NT2/D1 (cell line): ENCODE measurements at regions not wholly inside any gene's neighbourhood (a gene's known extent, or its start where the extent isn't known, plus 50 kb on each side); places are given as distances from the start of the nearest gene placed in this dataset.

Experiments used
- DNase-seq: peaks from one replicate; pipeline ENCODE4 v3.0.0-alpha.2; 2011; ENCODE audit warnings: low read depth, low spot score
- H3K27me3 ChIP-seq: 2 replicates; pipeline ENCODE4 v1.6.0; 2011; ENCODE audit warnings: mild to moderate bottlenecking; ENCODE audit not compliant: insufficient read length, insufficient read depth
- H3K36me3 ChIP-seq: 2 replicates; pipeline ENCODE4 v1.6.1; 2011; ENCODE audit warnings: mild to moderate bottlenecking, low read length, mixed read lengths; ENCODE audit not compliant: insufficient read depth, insufficient read length
- H3K4me1 ChIP-seq: 2 replicates; pipeline ENCODE4 v1.5.1; 2011; ENCODE audit not compliant: insufficient read depth, insufficient read length
- H3K4me3 ChIP-seq: 2 replicates; pipeline ENCODE4 v1.5.1; 2011; ENCODE audit warnings: low read depth; ENCODE audit not compliant: insufficient read length
- H3K9ac ChIP-seq: 2 replicates; pipeline ENCODE4 v1.6.0; 2011; ENCODE audit warnings: low read depth; ENCODE audit not compliant: insufficient read length
- H3K9me3 ChIP-seq: 2 replicates; pipeline ENCODE4 v1.5.1; 2011; ENCODE audit warnings: mild to moderate bottlenecking, low read length; ENCODE audit not compliant: insufficient read depth
- SUZ12 ChIP-seq: IDR thresholded peaks from 2 replicates; pipeline ENCODE4 v1.6.1; 2011; ENCODE audit not compliant: insufficient read length, insufficient read depth; ENCODE audit errors: extremely low read depth
- YY1 ChIP-seq: IDR thresholded peaks from 2 replicates; pipeline ENCODE4 v1.6.1; 2011; ENCODE audit not compliant: insufficient read length, insufficient read depth
- ZNF274 ChIP-seq: IDR thresholded peaks from 2 replicates; pipeline ENCODE4 v1.6.1; 2011; ENCODE audit warnings: mild to moderate bottlenecking, low read depth, low read length

DNA sequence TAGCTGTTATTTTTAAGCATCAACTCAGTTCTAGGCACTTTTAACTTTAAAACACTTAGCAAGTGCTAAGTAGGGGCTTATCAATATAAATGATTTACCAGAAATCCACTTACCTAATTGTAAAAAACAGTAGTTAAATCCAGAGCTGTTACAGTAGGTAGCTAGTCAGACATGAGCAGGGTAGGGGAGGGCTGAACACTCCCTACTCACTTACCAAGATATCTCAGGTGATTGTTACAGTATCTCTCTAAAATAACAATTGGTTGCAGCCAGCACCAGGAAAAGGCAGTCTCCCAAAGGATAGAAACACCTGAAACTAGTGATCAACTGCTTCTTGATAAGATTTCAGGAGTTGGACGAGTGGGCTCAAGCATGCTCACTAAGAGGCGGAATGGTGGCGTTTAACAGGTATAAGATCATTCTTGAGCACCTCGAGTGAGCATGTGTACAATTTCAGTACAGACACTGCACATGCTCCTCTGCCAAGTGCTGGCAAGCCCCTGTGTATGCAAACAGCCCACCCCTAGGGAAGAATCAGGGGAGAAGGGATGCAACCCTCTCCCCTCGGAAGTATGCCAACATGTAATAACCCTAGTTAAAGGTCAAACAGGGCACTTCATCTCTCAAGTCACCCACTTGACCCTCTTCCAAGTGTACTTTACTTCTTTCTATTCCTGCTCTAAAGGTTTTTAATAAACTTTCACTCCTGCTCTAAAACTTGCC lies 1113.6 kb upstream of the SEL1L start:
- Histone ChIP-seq H3K9ac (no peak overlapping the region), H3K27me3 (no peaks in the 10 kb centered on the region), H3K4me1 (no peaks in the 10 kb centered on the region), H3K9me3 (no peaks in the 10 kb centered on the region), H3K4me3 (no peak overlapping the region), H3K36me3 (no peaks in the 10 kb centered on the region)
- DNase-seq: no peak
- TF ChIP-seq YY1 (no peak), ZNF274 (no peak), SUZ12 (no peak)

DNA sequence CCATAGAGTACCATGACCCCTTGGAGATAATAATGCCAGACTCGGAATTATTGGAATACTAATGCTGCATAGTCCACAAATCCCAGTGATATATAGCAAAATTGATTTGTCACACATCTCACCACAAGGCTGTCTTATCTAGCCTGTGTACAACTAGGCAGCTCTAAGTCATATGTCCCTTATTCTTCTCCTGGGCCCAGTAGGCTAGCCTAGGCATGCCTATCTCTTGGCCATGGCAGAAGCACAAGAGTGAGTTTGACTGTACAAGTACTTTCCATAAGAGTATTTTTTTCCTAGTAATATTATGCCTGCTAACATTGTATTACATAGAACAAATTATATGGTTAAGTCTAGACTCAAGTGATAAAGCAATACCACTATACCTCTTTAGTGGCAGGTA lies 1122.1 kb upstream of the SEL1L start:
- Histone ChIP-seq H3K4me1 (no peaks in the 10 kb centered on the region), H3K9me3 (no peaks in the 10 kb centered on the region), H3K36me3 (no peaks in the 10 kb centered on the region), H3K9ac (no peak overlapping the region), H3K27me3 (no peaks in the 10 kb centered on the region), H3K4me3 (no peak overlapping the region)
- DNase-seq: no peak
- TF ChIP-seq SUZ12 (no peak), ZNF274 (no peak), YY1 (no peak)

DNA sequence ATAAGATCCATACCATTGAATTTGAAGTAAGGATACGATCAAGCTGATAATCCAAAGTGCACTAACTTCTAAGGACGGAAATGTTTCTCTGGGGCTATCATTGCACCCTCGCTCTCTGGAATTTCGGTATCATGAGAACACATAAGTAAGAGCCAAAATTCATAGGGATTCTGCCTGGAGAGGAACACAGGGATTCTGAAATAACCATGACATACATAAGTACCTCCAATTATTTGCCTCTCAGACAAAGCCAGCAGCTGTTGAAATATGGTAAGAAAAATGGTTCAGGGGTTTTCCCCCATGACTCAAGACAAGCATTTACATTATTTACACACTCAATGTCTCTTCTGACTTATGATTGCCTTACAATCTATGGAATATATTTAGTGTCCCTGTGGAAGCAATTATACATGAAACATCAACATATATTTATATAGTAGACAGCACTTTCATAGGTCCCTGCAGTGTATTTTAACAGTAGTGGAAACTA lies 1123.6 kb upstream of the SEL1L start:
- no peak for TF ChIP-seq ZNF274
- TF ChIP-seq SUZ12: no peak
- TF ChIP-seq YY1: no peak
- no peak for DNase-seq
- Histone ChIP-seq H3K9me3 (no peaks in the 10 kb centered on the region), H3K4me1 (no peaks in the 10 kb centered on the region), H3K36me3 (no peaks in the 10 kb centered on the region), H3K9ac (no peak overlapping the region), H3K4me3 (no peak overlapping the region), H3K27me3 (no peaks in the 10 kb centered on the region)

DNA sequence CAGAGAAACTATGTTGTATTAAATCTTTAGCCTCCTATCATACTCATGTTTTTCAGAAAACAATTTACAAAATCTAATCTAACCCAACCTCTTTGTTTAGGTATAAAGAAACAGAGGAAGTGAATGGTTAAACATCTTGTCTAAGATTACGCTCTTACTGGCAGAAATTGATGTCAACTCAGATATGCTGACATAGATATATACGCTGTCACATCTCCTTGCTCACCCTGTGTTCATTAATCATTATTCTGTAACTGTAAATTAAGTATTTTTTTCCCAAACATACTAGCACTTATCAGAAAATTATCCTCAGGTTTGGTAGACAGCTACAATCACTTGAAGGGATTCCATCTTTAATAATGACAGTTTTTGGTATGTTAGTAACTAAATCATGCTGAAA lies 1127.6 kb upstream of the SEL1L start:
- no peaks in the 10 kb centered on the region for H3K27me3 ChIP-seq
- H3K4me3 ChIP-seq: no peak overlapping the region
- no peaks in the 10 kb centered on the region for H3K36me3 ChIP-seq
- no peaks in the 10 kb centered on the region for H3K9me3 ChIP-seq
- TF ChIP-seq YY1: no peak
- no peak for TF ChIP-seq ZNF274
- TF ChIP-seq SUZ12: no peak
- H3K9ac ChIP-seq: no peak overlapping the region
- no peaks in the 10 kb centered on the region for H3K4me1 ChIP-seq
- no peak for DNase-seq

DNA sequence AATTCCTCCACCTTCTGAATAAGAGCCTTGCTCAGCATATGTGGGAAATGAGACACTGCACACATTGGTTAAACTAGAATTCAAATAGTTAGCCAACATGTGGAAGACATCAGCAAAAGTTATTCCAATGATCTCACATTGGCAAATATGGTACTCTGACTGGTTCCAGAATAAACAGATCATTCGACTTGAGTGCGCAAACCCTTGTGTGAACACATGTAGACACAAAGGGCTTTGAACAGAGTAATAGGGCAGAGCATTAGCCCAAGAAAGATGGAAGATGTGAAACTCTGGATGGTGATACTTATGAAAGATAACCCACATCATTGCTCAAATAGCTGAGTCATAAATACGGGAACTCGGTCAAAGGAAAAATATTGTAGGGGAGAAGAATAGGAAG lies 1133.4 kb upstream of the SEL1L start:
- H3K27me3 ChIP-seq: no peaks in the 10 kb centered on the region
- no peak for TF ChIP-seq SUZ12
- TF ChIP-seq YY1: no peak
- no peak for TF ChIP-seq ZNF274
- H3K4me1 ChIP-seq: no peaks in the 10 kb centered on the region
- DNase-seq: no peak
- no peak overlapping the region for H3K9ac ChIP-seq
- no peaks in the 10 kb centered on the region for H3K9me3 ChIP-seq
- H3K4me3 ChIP-seq: no peak overlapping the region
- H3K36me3 ChIP-seq: no peaks in the 10 kb centered on the region

DNA sequence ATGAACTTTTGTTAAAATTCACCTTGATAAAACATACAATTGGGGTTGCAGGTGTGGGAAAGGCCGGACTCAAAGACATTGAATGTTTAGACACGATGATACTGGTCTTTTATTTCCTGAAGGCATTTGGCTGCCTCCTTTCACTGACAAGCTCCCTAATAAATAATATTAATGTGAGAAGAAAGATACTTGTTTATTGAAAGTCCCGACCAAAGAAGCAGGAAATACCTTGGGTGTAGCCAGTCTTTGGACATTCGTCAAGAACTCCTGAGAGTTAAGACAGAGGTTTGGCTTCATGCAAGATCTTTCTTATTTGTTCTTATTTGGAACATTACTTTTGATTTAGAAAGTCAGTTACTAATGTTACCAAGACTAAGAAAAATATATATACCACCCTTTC lies 1133.8 kb upstream of the SEL1L start:
- Histone ChIP-seq H3K9me3 (no peaks in the 10 kb centered on the region), H3K4me3 (no peak overlapping the region), H3K9ac (no peak overlapping the region), H3K4me1 (no peaks in the 10 kb centered on the region), H3K27me3 (no peaks in the 10 kb centered on the region), H3K36me3 (no peaks in the 10 kb centered on the region)
- no peak for DNase-seq
- no peak for TF ChIP-seq YY1
- no peak for TF ChIP-seq ZNF274

DNA sequence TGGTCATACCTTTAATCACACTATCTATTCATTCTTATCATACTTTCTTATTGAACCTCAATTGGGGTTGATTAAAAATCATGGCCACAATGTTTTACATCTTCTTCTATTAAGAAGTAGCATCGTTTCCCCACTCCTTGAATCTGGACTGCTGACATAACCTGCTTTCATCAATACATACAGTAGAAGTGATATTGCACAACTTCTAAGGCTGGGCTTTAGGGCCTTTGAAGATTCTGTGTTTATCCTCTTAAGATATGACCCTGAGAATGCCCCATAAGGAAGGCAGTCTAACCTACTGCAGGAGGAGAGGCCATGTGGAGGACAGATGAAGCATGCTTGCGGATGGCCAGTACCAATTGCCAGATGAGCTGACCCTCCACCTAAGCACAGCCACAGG lies 1142.8 kb upstream of the SEL1L start:
- no peak overlapping the region for H3K4me3 ChIP-seq
- no peak overlapping the region for H3K9ac ChIP-seq
- H3K36me3 ChIP-seq: no peaks in the 10 kb centered on the region
- H3K9me3 ChIP-seq: no peaks in the 10 kb centered on the region
- no peak for TF ChIP-seq SUZ12
- TF ChIP-seq ZNF274: no peak
- no peak for TF ChIP-seq YY1
- no peak for DNase-seq
- H3K4me1 ChIP-seq: no peaks in the 10 kb centered on the region
- H3K27me3 ChIP-seq: no peaks in the 10 kb centered on the region
